ENCODE measurements at regions not wholly inside any gene's neighbourhood (a gene's known extent, or its start where the extent isn't known, plus 50 kb on each side); places are given as distances from the start of the nearest gene placed in this dataset.

DNA sequence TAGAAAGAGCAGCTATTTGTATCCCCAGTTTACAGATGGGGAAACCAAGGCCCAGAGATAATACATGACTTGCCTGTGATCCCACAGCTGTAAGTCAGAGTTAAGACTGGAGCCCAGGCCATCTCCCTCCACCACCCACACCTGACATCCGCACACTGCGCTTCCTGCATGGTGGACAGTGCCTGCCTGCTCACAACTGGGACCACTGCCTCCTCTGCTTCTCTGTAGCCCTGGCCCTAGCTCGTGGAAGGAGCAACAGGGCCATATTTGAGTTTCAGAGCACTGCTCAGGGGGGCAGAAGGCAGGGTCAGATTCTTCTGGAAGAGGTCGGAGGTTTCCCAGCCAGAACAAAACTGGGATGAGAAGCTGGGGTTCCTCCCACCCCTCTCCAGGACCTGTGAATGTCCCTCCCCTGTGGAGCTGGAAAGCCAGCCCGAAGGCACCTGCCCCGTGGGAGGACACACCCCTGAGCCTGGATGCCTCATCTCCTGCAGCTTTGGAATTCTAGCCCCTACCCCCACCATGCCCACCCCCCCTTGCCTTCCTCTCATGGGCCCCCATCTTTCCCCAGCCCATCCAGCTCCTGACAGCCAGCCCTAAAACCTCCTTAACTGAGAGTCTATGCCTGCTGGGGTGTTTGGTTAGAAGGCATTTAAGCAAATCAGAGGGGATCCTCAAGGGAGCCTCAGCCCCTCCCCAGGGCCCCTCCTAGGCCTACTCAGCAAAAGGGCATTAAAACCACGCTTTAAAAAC is 100.1 kb downstream of the TPRA1 start:
- TF ChIP-seq CTCF (IDR thresholded peaks at IDR 0.05) (no peak), EZH2phosphoT487 (IDR thresholded peaks at IDR 0.05) (no peak)
